Trophoblast cell (in vitro differentiated cells and primary cell): ENCODE measurements at regions not wholly inside any gene's neighbourhood (a gene's known extent, or its start where the extent isn't known, plus 50 kb on each side); places are given as distances from the start of the nearest gene placed in this dataset.
"Not testable (repeated sequence)": the region's sequence is repeated elsewhere in the genome, so short reads cannot be mapped to it uniquely, and the experiment has no call there.

Experiments
- DNase-seq, 2 donors: peaks; one replicate each; pipeline ENCODE4 v3.0.0-alpha.2; 2016
- H2AFZ ChIP-seq: 2 replicates; pipeline ENCODE4 v1.6.1; 2013; ENCODE audit warnings: low read length, moderate library complexity, mild to moderate bottlenecking; ENCODE audit not compliant: insufficient read depth, poor library complexity
- H2AK5ac ChIP-seq: 2 replicates; pipeline ENCODE4 v1.6.1; 2013; ENCODE audit warnings: mild to moderate bottlenecking, low read length
- H2BK120ac ChIP-seq: 2 replicates; pipeline ENCODE4 v1.6.1; 2013; ENCODE audit warnings: low read length, mild to moderate bottlenecking, moderate library complexity; ENCODE audit not compliant: insufficient read depth, poor library complexity
- H2BK12ac ChIP-seq: 2 replicates; pipeline ENCODE4 v1.6.1; 2013; ENCODE audit warnings: mild to moderate bottlenecking, low read length, moderate library complexity
- H2BK5ac ChIP-seq: 2 replicates; pipeline ENCODE4 v1.6.1; 2013; ENCODE audit warnings: low read length, low read depth, moderate library complexity, mild to moderate bottlenecking; ENCODE audit not compliant: poor library complexity
- H3K14ac ChIP-seq: 2 replicates; pipeline ENCODE4 v1.6.1; 2013; ENCODE audit warnings: mild to moderate bottlenecking, low read length
- H3K18ac ChIP-seq: 2 replicates; pipeline ENCODE4 v1.6.1; 2013; ENCODE audit warnings: mild to moderate bottlenecking, low read length
- H3K23ac ChIP-seq: 2 replicates; pipeline ENCODE4 v1.6.1; 2013; ENCODE audit warnings: low read length
- H3K27ac ChIP-seq: 2 replicates; pipeline ENCODE4 v1.5.1; 2013; ENCODE audit warnings: low read depth, mild to moderate bottlenecking, inconsistent platforms, low read length, moderate library complexity
- H3K27me3 ChIP-seq: 2 replicates; pipeline ENCODE4 v1.6.1; 2013; ENCODE audit warnings: inconsistent platforms, mild to moderate bottlenecking, low read length, moderate library complexity; ENCODE audit not compliant: insufficient read depth
- H3K36me3 ChIP-seq, 2 experiments: 1 replicate in 1 of 2; 2 replicates in 1 of 2; pipeline ENCODE4 v1.6.1; 2013; ENCODE audit warnings: low read length in 2 of 2, mild to moderate bottlenecking in 2 of 2, moderate library complexity in 1 of 2; ENCODE audit not compliant: insufficient read depth in 2 of 2, control insufficient read depth in 1 of 2
- H3K4ac ChIP-seq: 2 replicates; pipeline ENCODE4 v1.6.1; 2013; ENCODE audit warnings: low read depth, mild to moderate bottlenecking, low read length, moderate library complexity
- H3K4me1 ChIP-seq, 2 experiments: 1 replicate in 1 of 2; 2 replicates in 1 of 2; pipeline ENCODE4 v1.6.1; 2013; ENCODE audit warnings: low read length in 2 of 2, mild to moderate bottlenecking in 2 of 2, moderate library complexity in 1 of 2; ENCODE audit not compliant: insufficient read depth in 2 of 2, control insufficient read depth in 1 of 2
- H3K4me2 ChIP-seq: 2 replicates; pipeline ENCODE4 v1.6.1; 2013; ENCODE audit warnings: inconsistent platforms, mild to moderate bottlenecking, low read length, moderate library complexity
- H3K4me3 ChIP-seq: 2 replicates; pipeline ENCODE4 v1.5.1; 2013; ENCODE audit warnings: mild to moderate bottlenecking, low read depth, low read length, inconsistent platforms
- H3K79me1 ChIP-seq: one replicate; pipeline ENCODE4 v1.6.1; 2013; ENCODE audit warnings: low read length
- H3K79me2 ChIP-seq: 2 replicates; pipeline ENCODE4 v1.6.1; 2013; ENCODE audit warnings: low read length, mild to moderate bottlenecking; ENCODE audit not compliant: control insufficient read depth, insufficient read depth, poor library complexity
- H3K9ac ChIP-seq: 2 replicates; pipeline ENCODE4 v1.6.1; 2013; ENCODE audit warnings: mild to moderate bottlenecking, low read length
- H3K9me3 ChIP-seq: 2 replicates; pipeline ENCODE4 v1.6.1; 2013; ENCODE audit warnings: low read depth, mild to moderate bottlenecking, control low read depth, inconsistent platforms, low read length; ENCODE audit not compliant: insufficient read depth
- H4K12ac ChIP-seq: 2 replicates; pipeline ENCODE4 v1.6.1; 2013; ENCODE audit warnings: low read depth, mild to moderate bottlenecking, low read length, moderate library complexity
- H4K8ac ChIP-seq: 2 replicates; pipeline ENCODE4 v1.6.1; 2013; ENCODE audit warnings: low read depth, mild to moderate bottlenecking, low read length, moderate library complexity
- H4K91ac ChIP-seq: one replicate; pipeline ENCODE4 v1.6.1; 2013; ENCODE audit warnings: low read depth, mild to moderate bottlenecking, low read length, moderate library complexity
- WGBS: extraction: QIAGEN DNeasy Blood & Tissue Kit; methylation state at CpG from one replicate; pipeline ENCODE4 v1.1.7; 2013; ENCODE audit warnings: missing lambda C conversion rate; ENCODE audit not compliant: insufficient read length, insufficient coverage; ENCODE audit errors: extremely low coverage; 5-methylcytosine and 5-hydroxymethylcytosine counted together

DNA sequence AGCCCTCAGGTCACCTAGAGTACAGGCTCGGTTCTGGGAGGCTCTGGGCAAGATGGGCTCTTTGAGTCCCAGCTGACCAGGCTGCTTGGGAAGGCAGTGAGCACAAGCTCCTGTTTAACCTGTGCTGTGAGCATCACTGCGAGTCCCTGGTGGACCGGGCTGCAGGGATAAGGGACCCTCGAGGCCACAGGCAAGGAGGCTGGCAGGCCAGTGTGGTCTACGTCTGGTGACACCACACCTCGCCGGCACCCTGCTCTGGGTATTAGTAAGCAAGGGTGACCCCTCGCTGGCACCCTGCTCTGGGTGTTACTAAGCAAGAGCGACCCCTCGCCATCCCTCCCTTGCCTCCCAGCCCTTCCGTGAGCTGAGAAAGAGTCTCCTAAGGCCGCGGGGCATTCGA, 125.9 kb upstream of the FOXD4L5 start:
- Histone ChIP-seq H2BK120ac (no peak overlapping the region), H3K27me3 (no peaks in the 10 kb centered on the region), H3K18ac (no peak overlapping the region), H3K36me3 (no peaks in the 10 kb centered on the region), H4K12ac (no peak overlapping the region), H3K9me3 (peaks cover 45% of the 10 kb centered on the region), H3K23ac (no peak overlapping the region), H3K14ac (no peak overlapping the region), H3K79me2 (no peaks in the 10 kb centered on the region), H2BK12ac (no peak overlapping the region), H3K4me2 (no peak overlapping the region), H3K79me1 (no peaks in the 10 kb centered on the region), H3K4me1 (no peaks in the 10 kb centered on the region), H2AK5ac (no peak overlapping the region), H4K8ac (no peak overlapping the region), H3K4ac (no peak overlapping the region), H2AFZ (no peak overlapping the region), H4K91ac (no peak overlapping the region), H3K9ac (no peak overlapping the region), H3K4me3 (no peak overlapping the region), H2BK5ac (no peak overlapping the region), H3K27ac (no peak overlapping the region)
- DNase-seq: no peak
- no CpG with 5 or more reads among the region's 14 CpGs for WGBS

DNA sequence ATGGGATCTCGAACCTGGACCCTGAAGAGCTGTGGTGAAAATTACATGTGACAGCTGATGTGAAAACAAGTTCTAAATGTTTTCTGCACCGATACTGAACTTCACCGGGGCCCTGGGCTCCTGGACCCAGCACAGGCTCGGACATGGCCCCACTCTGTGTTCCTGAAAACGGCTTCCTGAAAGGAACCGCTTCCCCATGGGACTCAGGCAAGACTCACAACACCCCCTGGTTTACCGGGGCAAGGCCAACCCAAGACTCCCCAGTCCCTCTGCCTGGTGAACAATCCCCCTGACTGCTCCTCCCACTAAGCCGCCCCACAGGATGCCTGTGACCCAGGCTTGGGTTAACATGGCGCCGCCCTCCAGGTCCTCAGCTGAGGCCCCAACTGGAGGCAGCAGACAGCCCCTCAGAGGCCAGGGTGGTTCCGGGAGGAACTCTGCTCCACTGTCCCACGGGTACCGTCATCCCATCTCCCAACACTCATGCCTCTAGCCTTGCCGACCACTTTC, 124.5 kb upstream of the FOXD4L5 start:
- no CpG with 5 or more reads among the region's 14 CpGs for WGBS

GRCh38 chr9:65408806-65409205, 123.8 kb upstream of the FOXD4L5 start:
- not testable (repeated sequence) for H3K14ac ChIP-seq, H3K4ac ChIP-seq, H2AK5ac ChIP-seq, H3K27me3 ChIP-seq, H3K4me3 ChIP-seq, H3K79me2 ChIP-seq, H3K79me1 ChIP-seq, H2AFZ ChIP-seq, H4K12ac ChIP-seq, H3K23ac ChIP-seq, H2BK5ac ChIP-seq, H3K18ac ChIP-seq, H4K8ac ChIP-seq, H3K4me2 ChIP-seq, H3K4me1 ChIP-seq, H3K27ac ChIP-seq, H2BK120ac ChIP-seq, H3K36me3 ChIP-seq, H3K9ac ChIP-seq, H2BK12ac ChIP-seq, H4K91ac ChIP-seq, DNase-seq
- H3K9me3 ChIP-seq: peaks cover 56% of the 10 kb centered on the region
- WGBS: no CpG with 5 or more reads among the region's 14 CpGs

More for the DNA sequence above, 124.5 kb upstream of the FOXD4L5 start:
- H3K9me3 ChIP-seq: peaks cover 52% of the 10 kb centered on the region
- H4K91ac ChIP-seq: no peak overlapping the region
- no peak overlapping the region for H3K4me2 ChIP-seq
- H2BK12ac ChIP-seq: no peak overlapping the region
- H3K27ac ChIP-seq: no peak overlapping the region
- H3K9ac ChIP-seq: no peak overlapping the region
- H3K4ac ChIP-seq: no peak overlapping the region
- no peaks in the 10 kb centered on the region for H3K4me1 ChIP-seq
- no peaks in the 10 kb centered on the region for H3K27me3 ChIP-seq
- no peak overlapping the region for H3K23ac ChIP-seq
- no peak overlapping the region for H3K14ac ChIP-seq
- H2AFZ ChIP-seq: no peak overlapping the region
- no peak overlapping the region for H2BK120ac ChIP-seq
- H3K79me2 ChIP-seq: no peaks in the 10 kb centered on the region
- no peak overlapping the region for H4K8ac ChIP-seq
- no peak overlapping the region for H2AK5ac ChIP-seq
- H3K18ac ChIP-seq: no peak overlapping the region
- no peak overlapping the region for H3K4me3 ChIP-seq
- H3K79me1 ChIP-seq: no peaks in the 10 kb centered on the region
- H3K36me3 ChIP-seq: no peaks in the 10 kb centered on the region
- no peak overlapping the region for H4K12ac ChIP-seq
- no peak overlapping the region for H2BK5ac ChIP-seq
- no peak for DNase-seq

DNA sequence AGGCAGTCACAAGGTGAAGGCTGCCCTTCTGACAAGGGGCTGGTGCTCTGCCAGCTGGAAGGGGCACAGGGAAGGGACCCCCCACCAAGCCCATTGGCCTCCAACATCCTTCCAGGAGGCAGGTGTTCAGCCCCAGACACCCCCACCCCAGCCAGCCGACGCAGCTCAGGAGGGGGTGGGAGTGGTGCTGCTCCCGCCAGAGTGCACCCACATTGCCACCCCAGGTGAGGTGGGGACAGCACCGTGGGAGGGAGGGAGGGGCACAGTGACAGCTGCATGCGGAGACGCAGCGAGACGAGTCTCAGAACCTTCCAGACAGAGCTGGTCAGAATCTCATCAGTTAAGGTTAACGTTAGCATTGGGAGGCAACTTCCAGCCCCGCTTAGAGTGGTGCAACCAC, 121.6 kb upstream of the FOXD4L5 start:
- H4K8ac ChIP-seq, H2AFZ ChIP-seq, DNase-seq, H3K27me3 ChIP-seq, H2AK5ac ChIP-seq, H4K91ac ChIP-seq, H3K18ac ChIP-seq, H3K79me2 ChIP-seq, H2BK12ac ChIP-seq, H4K12ac ChIP-seq, H3K4me3 ChIP-seq, H3K9ac ChIP-seq, H3K27ac ChIP-seq, H2BK120ac ChIP-seq, H3K36me3 ChIP-seq, H3K4me1 ChIP-seq, H2BK5ac ChIP-seq, H3K4me2 ChIP-seq, H3K4ac ChIP-seq, H3K23ac ChIP-seq, H3K79me1 ChIP-seq, H3K14ac ChIP-seq: not testable (repeated sequence)
- H3K9me3 ChIP-seq: peaks cover 57% of the 10 kb centered on the region
- no CpG with 5 or more reads among the region's 10 CpGs for WGBS
